GM12874 (cell line): ENCODE measurements at regions not wholly inside any gene's neighbourhood (a gene's known extent, or its start where the extent isn't known, plus 50 kb on each side); places are given as distances from the start of the nearest gene placed in this dataset.

Source experiments
- CTCF ChIP-seq: IDR thresholded peaks from 2 replicates; pipeline ENCODE4 v1.5.1; 2011; ENCODE audit warnings: low read depth, mild to moderate bottlenecking, control low read depth, low read length, moderate library complexity; ENCODE audit not compliant: insufficient read depth

- no peak for TF ChIP-seq CTCF
These were observed 110.7 kb downstream of the CRYAA start for GRCh38 chr21:43279578-43279894.

- no peak for TF ChIP-seq CTCF
These were observed 110.2 kb downstream of the CRYAA start for GRCh38 chr21:43278766-43279577.

GRCh38 chr21:43278359-43278758 lies 109.6 kb downstream of the CRYAA start:
- TF ChIP-seq CTCF, result no peak

GRCh38 chr21:43277481-43278351 lies 108.9 kb downstream of the CRYAA start:
- no peak for TF ChIP-seq CTCF

GRCh38 chr21:43276811-43277210 lies 108.0 kb downstream of the CRYAA start:
- no peak for TF ChIP-seq CTCF

- TF ChIP-seq CTCF, result no peak
These were observed 106.8 kb downstream of the CRYAA start for GRCh38 chr21:43275421-43276211.

GRCh38 chr21:43274946-43275310 lies 106.1 kb downstream of the CRYAA start:
- TF ChIP-seq CTCF, result no peak
